Spleen (tissue), 11 donors: ENCODE measurements at regions not wholly inside any gene's neighbourhood (a gene's known extent, or its start where the extent isn't known, plus 50 kb on each side); places are given as distances from the start of the nearest gene placed in this dataset.

Experiments
- DNase-seq: peaks from one replicate; pipeline ENCODE4 v3.0.0-alpha.2; 2020
- H3K27ac ChIP-seq, 8 donors: fragments of 200-600 bp; sonication (generic) in 7 of 8; 1 replicate in 4 of 8; 2 replicates in 4 of 8; pipeline versions ENCODE4 v1.5.0 to v1.8.0; 2016 to 2021; ENCODE audit warnings: inconsistent platforms in 4 of 8, mild to moderate bottlenecking in 4 of 8, moderate library complexity in 1 of 8
- H3K27me3 ChIP-seq, 7 donors: fragments of 200-600 bp; sonication (generic) in 6 of 7; replicated peaks in 1 of 7; 1 replicate in 4 of 7; 2 replicates in 3 of 7; pipeline versions ENCODE4 v1.5.0 to v1.8.0; 2016 to 2021; ENCODE audit warnings: inconsistent platforms in 3 of 7, mild to moderate bottlenecking in 1 of 7
- H3K36me3 ChIP-seq, 6 donors: fragments of 200-600 bp; sonication (generic) in 5 of 6; 1 replicate in 4 of 6; 2 replicates in 2 of 6; pipeline versions ENCODE4 v1.5.0 to v1.8.0; 2016 to 2021; ENCODE audit warnings: inconsistent platforms in 2 of 6
- H3K4me1 ChIP-seq, 6 donors: fragments of 200-600 bp; sonication (generic) in 5 of 6; 1 replicate in 3 of 6; 2 replicates in 3 of 6; pipeline versions ENCODE4 v1.5.0 to v1.8.0; 2016 to 2021; ENCODE audit warnings: inconsistent platforms in 3 of 6
- H3K4me3 ChIP-seq, 8 donors: fragments of 200-600 bp; sonication (generic) in 7 of 8; 1 replicate in 4 of 8; 2 replicates in 4 of 8; pipeline versions ENCODE4 v1.5.0 to v1.8.0; 2016 to 2021; ENCODE audit warnings: inconsistent platforms in 4 of 8, mild to moderate bottlenecking in 4 of 8, moderate library complexity in 2 of 8
- H3K9me3 ChIP-seq, 8 donors: fragments of 200-600 bp; sonication (generic) in 7 of 8; 1 replicate in 4 of 8; 2 replicates in 4 of 8; pipeline versions ENCODE4 v1.5.0 to v1.8.0; 2016 to 2021; ENCODE audit warnings: inconsistent platforms in 4 of 8
- POLR2A ChIP-seq, 3 donors: fragments of 450-650 bp; IDR thresholded peaks; one replicate each; pipeline ENCODE4 v1.5.1; 2017; ENCODE audit warnings: antibody characterized with exemption in 3 of 3, mild to moderate bottlenecking in 1 of 3
- POLR2AphosphoS5 ChIP-seq, 3 donors: sonication (generic); formaldehyde crosslinking; IDR thresholded peaks; one replicate each; pipeline ENCODE4 v1.5.1; 2017; ENCODE audit warnings: antibody characterized with exemption in 3 of 3
- WGBS, 5 donors: extraction: QIAGEN DNeasy Blood & Tissue Kit in 3 of 5; methylation state at CpG; one replicate each; pipeline versions ENCODE4 v1.1.5 to v1.1.7; 2013 to 2018; 5-methylcytosine and 5-hydroxymethylcytosine counted together
- intact Hi-C: fragments of 100-400 bp; cut with DNase I; formaldehyde crosslinking; loops from one replicate; pipeline ENCODE4 v1.15.0; 2023; ENCODE audit warnings: low total_unique reads
- TF ChIP-seq, protein P1 (sequence below), 11 experiments: fragments of 200-600 bp in 7 of 11; fragments of 450-650 bp in 4 of 11; sonication (generic) in 4 of 11; IDR thresholded peaks in 8 of 11; conservative IDR thresholded peaks in 3 of 11; 1 replicate in 7 of 11; 2 replicates in 4 of 11; pipeline versions ENCODE4 v1.4.0 to v1.8.0; 2016 to 2021; ENCODE audit warnings: antibody characterized with exemption in 11 of 11, inconsistent platforms in 4 of 11, mild to moderate bottlenecking in 1 of 11
- donor health status: healthy with polysubstance abuse.
- donor health status: DM: no; HTN: no; CAD: no; lungs with moderate emphysema.
- donor health status: DM: no; HTN: no; CAD: no.
- donor health status: Bipolar disorder and iron deficiency.
- donor health status: healthy.
- donor health status: DM: no; HTN: no; CAD: no.
- donor health status: DM: yes; HTN: yes; CAD: no.

DNA sequence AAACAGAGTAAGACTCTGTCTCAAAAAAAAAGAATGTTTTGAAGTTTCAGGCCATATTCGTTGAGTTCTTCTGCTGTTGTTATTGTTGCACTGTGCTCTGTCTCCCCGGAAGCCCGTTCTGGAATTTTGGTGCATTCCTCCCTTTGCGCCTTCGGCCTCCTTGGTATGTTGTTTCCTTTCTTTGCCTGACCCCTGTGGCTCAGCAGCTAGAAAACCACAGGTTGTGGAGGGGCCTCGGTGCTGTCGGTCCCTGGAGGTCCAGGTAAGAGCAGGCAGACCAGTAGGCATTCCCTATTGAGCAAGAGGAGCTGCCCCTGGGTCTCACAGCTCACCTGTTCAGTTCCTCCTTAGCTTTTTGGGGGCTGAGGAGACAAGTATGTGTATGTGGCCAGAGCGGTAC lies 51.0 kb upstream of the DLG1 start:
- intact Hi-C loops, result no loop called here
- Histone ChIP-seq H3K27me3 (peaks cover 0 to 8% (median 0%) of the 10 kb centered on the region in 7 donors), H3K9me3 (no peaks in the 10 kb centered on the region), H3K4me3 (no peak overlapping the region), H3K27ac (no peak overlapping the region), H3K4me1 (no peaks in the 10 kb centered on the region), H3K36me3 (no peaks in the 10 kb centered on the region)
- TF ChIP-seq POLR2A (IDR thresholded peaks at IDR 0.05) (no peak), POLR2AphosphoS5 (IDR thresholded peaks at IDR 0.05) (no peak)
- TF ChIP-seq, protein P1, sequence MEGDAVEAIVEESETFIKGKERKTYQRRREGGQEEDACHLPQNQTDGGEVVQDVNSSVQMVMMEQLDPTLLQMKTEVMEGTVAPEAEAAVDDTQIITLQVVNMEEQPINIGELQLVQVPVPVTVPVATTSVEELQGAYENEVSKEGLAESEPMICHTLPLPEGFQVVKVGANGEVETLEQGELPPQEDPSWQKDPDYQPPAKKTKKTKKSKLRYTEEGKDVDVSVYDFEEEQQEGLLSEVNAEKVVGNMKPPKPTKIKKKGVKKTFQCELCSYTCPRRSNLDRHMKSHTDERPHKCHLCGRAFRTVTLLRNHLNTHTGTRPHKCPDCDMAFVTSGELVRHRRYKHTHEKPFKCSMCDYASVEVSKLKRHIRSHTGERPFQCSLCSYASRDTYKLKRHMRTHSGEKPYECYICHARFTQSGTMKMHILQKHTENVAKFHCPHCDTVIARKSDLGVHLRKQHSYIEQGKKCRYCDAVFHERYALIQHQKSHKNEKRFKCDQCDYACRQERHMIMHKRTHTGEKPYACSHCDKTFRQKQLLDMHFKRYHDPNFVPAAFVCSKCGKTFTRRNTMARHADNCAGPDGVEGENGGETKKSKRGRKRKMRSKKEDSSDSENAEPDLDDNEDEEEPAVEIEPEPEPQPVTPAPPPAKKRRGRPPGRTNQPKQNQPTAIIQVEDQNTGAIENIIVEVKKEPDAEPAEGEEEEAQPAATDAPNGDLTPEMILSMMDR (IDR thresholded peaks at IDR 0.05 in 8 of 11, conservative IDR thresholded peaks at IDR 0.05 in 3 of 11), result no peak
- peak; percentile 41 for DNase-seq
- 78 to 94% (median 85%) methylated on average over 8 of the region's 8 CpGs for WGBS, 5 donors
